GF-D8 (cell line): ENCODE measurements at regions not wholly inside any gene's neighbourhood (a gene's known extent, or its start where the extent isn't known, plus 50 kb on each side); places are given as distances from the start of the nearest gene placed in this dataset.

ENCODE experiments used
- DNase-seq: peaks from one replicate; lab custom pipeline; 2025; lab: John Stamatoyannopoulos, UW

GRCh38 chr5:3220638-3221288 is 374.9 kb upstream of the IRX1 start:
- DNase-seq = no peak

DNA sequence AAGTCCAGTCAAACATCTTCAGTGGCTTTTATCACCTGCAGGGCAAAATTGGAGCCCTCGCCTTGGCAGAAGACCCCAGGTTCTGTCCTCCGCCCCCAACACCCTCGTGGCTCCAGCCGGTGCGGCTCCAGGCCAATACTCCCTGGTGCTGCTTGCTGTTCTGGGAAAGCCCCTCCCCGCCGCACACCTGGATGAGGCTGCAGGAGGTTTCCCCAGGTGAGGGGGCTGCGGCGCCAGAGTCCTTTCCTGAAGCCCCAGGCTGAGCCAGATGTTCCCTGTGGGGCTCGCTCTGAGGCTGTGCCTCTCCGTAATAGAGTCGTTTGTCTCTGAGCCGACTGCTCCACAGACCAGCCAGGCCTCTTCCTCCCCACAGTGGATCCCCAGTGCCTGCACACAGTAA is 375.4 kb upstream of the IRX1 start:
- no peak for DNase-seq

DNA sequence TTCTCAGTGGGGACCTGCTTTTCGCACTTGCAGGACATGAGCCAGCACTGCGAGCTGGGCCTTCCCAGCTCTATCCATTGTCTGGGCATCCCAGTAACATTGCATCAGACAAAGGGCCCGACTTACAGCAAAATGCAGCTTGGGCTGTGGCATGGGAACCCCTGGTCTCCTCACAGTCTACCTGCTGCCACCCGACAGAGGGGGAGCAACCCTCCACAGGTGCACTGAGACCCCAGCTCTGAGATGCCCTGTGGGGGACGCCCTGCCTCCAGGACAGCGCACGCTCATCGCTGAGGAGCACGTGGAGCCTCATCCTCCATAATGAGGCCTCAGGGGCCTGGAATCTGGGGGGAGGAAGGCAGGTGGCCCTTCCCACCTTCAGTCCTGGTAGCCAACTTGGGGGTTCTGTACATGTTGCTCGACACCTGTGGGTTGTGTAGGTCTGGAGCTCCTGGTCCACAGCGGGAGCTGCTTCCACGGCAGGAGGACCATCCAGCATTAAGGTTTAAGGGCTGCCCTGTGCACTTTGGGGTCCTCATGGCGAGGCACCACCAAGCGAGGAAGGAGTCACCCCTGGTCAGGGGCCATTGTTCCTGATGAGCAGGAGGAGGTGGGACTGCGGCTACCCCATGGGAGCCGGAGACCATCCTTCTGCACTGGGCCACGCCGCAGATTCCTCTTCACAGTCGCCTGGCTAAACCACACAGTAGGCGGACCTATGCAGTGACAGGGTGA is 376.5 kb upstream of the IRX1 start:
- no peak for DNase-seq

DNA sequence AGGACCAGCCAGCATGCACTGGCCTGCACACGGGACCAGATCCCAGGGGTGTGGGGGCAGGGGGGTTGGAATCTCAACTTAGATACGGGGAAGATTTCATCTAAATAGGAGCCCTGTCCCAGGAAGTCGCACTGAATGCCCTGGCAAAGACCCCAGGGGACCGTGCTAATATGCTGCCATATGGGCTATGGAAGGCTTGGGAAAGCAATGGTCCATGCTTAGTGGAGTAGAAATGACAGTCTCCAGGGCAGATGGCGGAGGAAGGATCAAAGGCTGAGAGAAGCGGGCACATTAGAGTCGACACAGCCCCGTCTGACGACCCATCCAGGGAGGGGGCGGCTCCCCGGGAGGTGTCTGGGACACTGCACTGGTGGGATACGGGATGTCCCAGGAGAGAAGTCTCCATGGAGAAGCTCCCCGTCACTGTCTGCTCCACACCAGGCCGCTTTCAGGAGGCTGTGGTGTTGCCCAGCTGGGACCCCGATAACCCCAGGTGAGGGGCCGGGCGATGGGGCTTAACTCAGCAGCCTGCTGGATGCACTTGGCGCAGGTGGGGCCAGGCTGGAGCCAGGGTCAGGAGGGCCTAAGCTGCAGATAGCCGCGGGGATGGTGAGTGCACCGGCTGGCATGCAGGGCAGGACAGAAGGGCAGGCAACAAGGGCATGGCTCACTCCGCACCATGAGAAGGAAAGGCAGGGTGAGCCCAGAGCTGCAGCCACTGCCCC is 377.7 kb upstream of the IRX1 start:
- DNase-seq = no peak

DNA sequence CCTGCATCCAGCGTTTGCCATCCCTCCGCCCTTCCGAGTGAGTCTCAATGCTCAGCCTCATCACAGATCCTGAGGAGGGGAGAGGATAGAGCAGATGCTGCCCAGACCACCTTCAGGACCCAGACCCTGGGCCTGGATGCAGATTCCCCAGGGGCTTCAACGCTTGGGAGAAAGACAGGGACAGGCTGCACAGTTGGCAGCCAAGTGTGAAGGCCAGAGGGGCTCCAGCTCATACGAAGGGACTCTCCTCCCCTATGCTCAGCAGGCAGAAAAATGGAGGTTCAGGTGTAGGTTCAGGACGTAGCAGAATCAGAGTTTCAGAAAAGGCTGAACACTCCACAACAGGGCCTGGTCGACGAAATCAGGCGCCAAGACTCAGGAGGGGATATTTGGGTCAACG is 378.5 kb upstream of the IRX1 start:
- no peak for DNase-seq

DNA sequence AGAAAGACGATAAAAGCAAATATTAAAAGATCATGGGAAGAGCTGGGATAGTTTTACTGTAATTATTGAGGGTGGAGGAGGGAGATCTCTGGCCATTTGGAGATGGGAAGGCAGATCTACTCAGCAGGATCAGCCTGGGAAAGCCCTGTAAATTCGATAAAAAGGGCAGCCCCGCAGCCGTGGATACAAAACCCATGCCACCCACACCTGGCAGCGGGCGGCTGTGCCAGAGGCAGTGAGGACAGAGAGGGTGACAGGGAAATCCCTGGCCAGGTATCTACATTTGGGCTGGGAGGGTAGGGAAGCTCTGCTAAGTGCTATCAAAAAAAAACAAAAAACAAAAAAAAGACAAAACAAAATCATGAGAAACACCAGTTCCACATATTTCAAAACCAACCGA is 379.2 kb upstream of the IRX1 start:
- DNase-seq = no peak

DNA sequence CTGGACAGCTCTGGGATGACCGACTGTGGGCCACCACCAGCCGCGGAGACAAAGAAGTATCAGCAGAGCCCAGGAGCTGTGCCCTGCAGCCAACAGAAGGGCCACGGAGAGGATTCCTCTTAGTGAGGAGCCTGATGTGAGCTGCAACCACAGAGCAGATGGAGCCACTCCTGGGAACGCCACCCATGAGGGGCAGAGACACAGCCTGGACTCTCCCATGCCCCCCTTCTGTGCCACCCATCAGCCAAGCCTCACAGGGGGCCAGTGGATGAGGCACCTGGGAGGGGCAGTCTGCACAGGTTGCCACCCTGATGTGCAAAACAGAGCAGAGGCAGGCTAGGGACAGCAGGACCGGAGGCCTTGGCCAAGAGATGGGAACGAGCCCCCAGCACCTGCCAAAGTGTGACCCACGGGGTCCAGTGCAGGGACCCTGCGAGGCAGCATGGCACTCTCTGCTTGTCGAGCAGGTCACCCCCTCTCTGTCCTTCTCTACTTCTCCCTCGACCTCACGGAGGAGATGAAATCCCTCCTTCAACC is 380.7 kb upstream of the IRX1 start:
- no peak for DNase-seq

GRCh38 chr5:3214396-3214795 is 381.2 kb upstream of the IRX1 start:
- no peak for DNase-seq

GRCh38 chr5:3212869-3213268 is 382.8 kb upstream of the IRX1 start:
- no peak for DNase-seq

- no peak for DNase-seq
Measured at GRCh38 chr5:3210531-3210930, 385.1 kb upstream of the IRX1 start.

GRCh38 chr5:3209918-3210317 is 385.7 kb upstream of the IRX1 start:
- no peak for DNase-seq

GRCh38 chr5:3202570-3202969 is 393.1 kb upstream of the IRX1 start:
- DNase-seq = no peak

GRCh38 chr5:3201941-3202340 is 393.7 kb upstream of the IRX1 start:
- DNase-seq = no peak

GRCh38 chr5:3201121-3201520 is 394.5 kb upstream of the IRX1 start:
- no peak for DNase-seq

GRCh38 chr5:3199962-3200755 is 395.5 kb upstream of the IRX1 start:
- no peak for DNase-seq

- DNase-seq = no peak
Measured at GRCh38 chr5:3198074-3198449, 397.6 kb upstream of the IRX1 start.

GRCh38 chr5:3197304-3198073 is 398.1 kb upstream of the IRX1 start:
- DNase-seq = no peak

GRCh38 chr5:3195994-3196393 is 399.6 kb upstream of the IRX1 start:
- no peak for DNase-seq

DNA sequence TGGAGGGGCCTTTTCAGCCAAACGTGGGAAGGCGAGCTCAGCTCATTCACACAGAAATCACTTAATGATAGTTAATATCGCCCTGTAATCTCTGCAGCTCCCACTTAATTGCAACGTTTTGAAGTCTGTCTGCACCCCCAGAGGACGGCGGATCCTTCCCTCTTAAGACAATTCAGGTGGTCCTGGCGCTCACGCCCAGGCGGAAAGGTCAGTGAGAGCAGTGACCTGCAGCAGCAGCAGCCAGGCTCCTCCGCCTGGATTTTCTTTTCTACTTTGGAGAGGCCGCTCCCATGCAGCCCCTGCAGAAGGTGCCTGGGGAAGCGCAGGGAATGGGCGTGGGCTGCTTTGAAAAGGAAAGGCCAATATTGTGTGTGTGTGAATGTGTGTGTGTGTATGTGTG is 400.9 kb upstream of the IRX1 start:
- no peak for DNase-seq

GRCh38 chr5:3194271-3194670 is 401.4 kb upstream of the IRX1 start:
- no peak for DNase-seq

- DNase-seq = no peak
Measured at GRCh38 chr5:3191585-3191984, 404.0 kb upstream of the IRX1 start.
